ENCODE measurements at regions not wholly inside any gene's neighbourhood (a gene's known extent, or its start where the extent isn't known, plus 50 kb on each side); places are given as distances from the start of the nearest gene placed in this dataset.

- no peak for TF ChIP-seq CTCF (IDR thresholded peaks at IDR 0.05)
- no peak for DNase-seq (ENCODE audit: low spot score)
- no peak overlapping the region for H3K4me3 ChIP-seq
- H3K27ac ChIP-seq, result peak overlapping the region in 1 of 2 donors; percentile 37
Observed at GRCh38 chr1:232473324-232473723, 156.6 kb downstream of the SIPA1L2 start.

GRCh38 chr1:232472485-232473041, 157.4 kb downstream of the SIPA1L2 start:
- H3K4me3 ChIP-seq, result no peak overlapping the region
- H3K27ac ChIP-seq, result peak overlapping the region in 1 of 2 donors; percentile 37
- no peak for DNase-seq (ENCODE audit: low spot score)
- no peak for TF ChIP-seq CTCF (IDR thresholded peaks at IDR 0.05)

- TF ChIP-seq CTCF (IDR thresholded peaks at IDR 0.05), result no peak
- H3K4me3 ChIP-seq, result no peak overlapping the region
- DNase-seq (ENCODE audit: low spot score), result no peak
- H3K27ac ChIP-seq, result no peak overlapping the region
Observed at GRCh38 chr1:232471250-232471649, 158.7 kb downstream of the SIPA1L2 start.

GRCh38 chr1:232470711-232471110, 159.2 kb downstream of the SIPA1L2 start:
- Histone ChIP-seq H3K4me3 (no peak overlapping the region), H3K27ac (no peak overlapping the region)
- no peak for DNase-seq (ENCODE audit: low spot score)
- no peak for TF ChIP-seq CTCF (IDR thresholded peaks at IDR 0.05)

- DNase-seq (ENCODE audit: low spot score), result no peak
- no peak overlapping the region for H3K4me3 ChIP-seq
- H3K27ac ChIP-seq, result no peak overlapping the region
- TF ChIP-seq CTCF (IDR thresholded peaks at IDR 0.05), result no peak
Observed at GRCh38 chr1:232468249-232468648, 161.7 kb downstream of the SIPA1L2 start.

GRCh38 chr1:232467073-232467760, 162.7 kb downstream of the SIPA1L2 start:
- no peak for DNase-seq (ENCODE audit: low spot score)
- Histone ChIP-seq H3K27ac (no peak overlapping the region), H3K4me3 (no peak overlapping the region)
- no peak for TF ChIP-seq CTCF (IDR thresholded peaks at IDR 0.05)

GRCh38 chr1:232464325-232464724, 165.6 kb downstream of the SIPA1L2 start:
- no peak overlapping the region for H3K4me3 ChIP-seq
- no peak overlapping the region for H3K27ac ChIP-seq
- no peak for TF ChIP-seq CTCF (IDR thresholded peaks at IDR 0.05)
- DNase-seq (ENCODE audit: low spot score), result no peak
